GM23248 (cell line): ENCODE measurements at regions not wholly inside any gene's neighbourhood (a gene's known extent, or its start where the extent isn't known, plus 50 kb on each side); places are given as distances from the start of the nearest gene placed in this dataset.

Source experiments
- DNase-seq: peaks from one replicate; pipeline ENCODE4 v3.0.0-alpha.2; 2015
- H2AFZ ChIP-seq: fragments of 200-600 bp; sonication (generic); 2 replicates; pipeline ENCODE4 v1.6.1; 2016; ENCODE audit warnings: antibody characterized with exemption
- H3F3A ChIP-seq: fragments of 200-600 bp; sonication (generic); 2 replicates; pipeline ENCODE4 v1.6.1; 2016; ENCODE audit warnings: mild to moderate bottlenecking, antibody characterized with exemption, mixed run types; ENCODE audit not compliant: insufficient read depth
- H3K27ac ChIP-seq: fragments of 200-600 bp; sonication (generic); 2 replicates; pipeline ENCODE4 v1.5.1; 2016; ENCODE audit warnings: mild to moderate bottlenecking
- H3K27me3 ChIP-seq: fragments of 200-600 bp; sonication (generic); replicated peaks from 2 replicates; pipeline ENCODE4 v1.6.1; 2016; ENCODE audit warnings: mild to moderate bottlenecking; ENCODE audit not compliant: insufficient read depth
- H3K36me3 ChIP-seq: fragments of 200-600 bp; sonication (generic); 2 replicates; pipeline ENCODE4 v1.6.1; 2016; ENCODE audit warnings: low read depth, mild to moderate bottlenecking
- H3K4me1 ChIP-seq: fragments of 200-600 bp; sonication (generic); 2 replicates; pipeline ENCODE4 v1.6.1; 2016; ENCODE audit warnings: mild to moderate bottlenecking; ENCODE audit not compliant: insufficient read depth
- H3K4me2 ChIP-seq: fragments of 200-600 bp; sonication (generic); one replicate; pipeline ENCODE4 v1.6.1; 2016; ENCODE audit warnings: mild to moderate bottlenecking; ENCODE audit not compliant: unreplicated experiment
- H3K4me3 ChIP-seq: fragments of 200-600 bp; sonication (generic); 2 replicates; pipeline ENCODE4 v1.5.1; 2016; ENCODE audit warnings: mild to moderate bottlenecking
- H3K79me2 ChIP-seq: fragments of 200-600 bp; sonication (generic); 2 replicates; pipeline ENCODE4 v1.6.1; 2016; ENCODE audit warnings: mild to moderate bottlenecking; ENCODE audit not compliant: insufficient read depth
- H3K9ac ChIP-seq: fragments of 200-600 bp; sonication (generic); 2 replicates; pipeline ENCODE4 v1.6.1; 2016; ENCODE audit warnings: mild to moderate bottlenecking
- H3K9me2 ChIP-seq: fragments of 200-600 bp; sonication (generic); 2 replicates; pipeline ENCODE4 v1.6.1; 2016; ENCODE audit warnings: mixed run types, mild to moderate bottlenecking, moderate library complexity; ENCODE audit not compliant: insufficient read depth
- H3K9me3 ChIP-seq: fragments of 200-600 bp; sonication (generic); one replicate; pipeline ENCODE4 v1.6.1; 2017; ENCODE audit warnings: low read depth
- H4K20me1 ChIP-seq: fragments of 200-600 bp; sonication (generic); 2 replicates; pipeline ENCODE4 v1.6.0; 2016; ENCODE audit not compliant: insufficient read depth
- EZH2 ChIP-seq: fragments of 200-600 bp; sonication (generic); IDR thresholded peaks from 2 replicates; pipeline ENCODE4 v1.6.1; 2018; ENCODE audit warnings: antibody characterized with exemption, mild to moderate bottlenecking; ENCODE audit not compliant: insufficient read depth, poor library complexity, severe bottlenecking
- EZH2phosphoT487 ChIP-seq: fragments of 200-600 bp; sonication (generic); IDR thresholded peaks from 2 replicates; pipeline ENCODE4 v1.6.1; 2018; ENCODE audit warnings: antibody characterized with exemption, moderate library complexity, mild to moderate bottlenecking, low read depth; ENCODE audit not compliant: insufficient read depth
- WGBS, 2 experiments: methylation state at CpG; one replicate each; pipeline ENCODE4 v1.1.6; 2015 to 2017; ENCODE audit warnings: low lambda C conversion rate in 2 of 2, low coverage in 1 of 2; ENCODE audit errors: missing lambda C conversion rate in 2 of 2; 5-methylcytosine and 5-hydroxymethylcytosine counted together
- in situ Hi-C: fragments of 300-500 bp; cut with MboI; formaldehyde crosslinking; loops from 2 replicates; pipeline ENCODE4 v1.15.0; 2020

DNA sequence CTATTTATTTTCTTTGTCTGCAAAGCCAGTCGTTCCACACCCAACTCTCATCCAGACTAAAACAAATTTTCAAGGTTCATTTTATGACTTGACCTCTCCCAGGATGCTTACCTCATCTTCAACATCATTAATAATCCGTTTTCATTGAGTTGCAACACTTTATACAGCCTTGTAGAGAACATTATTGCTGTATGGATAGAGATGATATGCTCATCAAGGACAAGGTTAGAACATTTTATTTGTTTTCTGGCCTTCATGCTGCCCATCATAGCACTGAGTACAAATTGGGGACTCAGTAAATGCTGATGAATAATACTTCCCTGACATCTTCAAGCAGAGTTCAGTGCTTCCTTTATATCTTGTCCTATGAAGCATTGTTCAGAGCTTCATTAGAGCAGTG is 120.2 kb downstream of the OXSM start:
- no peak for DNase-seq
- Histone ChIP-seq H3K79me2 (no peaks in the 10 kb centered on the region), H4K20me1 (no peaks in the 10 kb centered on the region), H3K9me2 (no peaks in the 10 kb centered on the region), H3K4me3 (no peak overlapping the region), H3K4me1 (no peaks in the 10 kb centered on the region), H3K36me3 (no peaks in the 10 kb centered on the region), H3F3A (no peaks in the 10 kb centered on the region), H3K4me2 (no peak overlapping the region), H2AFZ (no peak overlapping the region), H3K9me3 (no peaks in the 10 kb centered on the region), H3K27me3 (no peaks in the 10 kb centered on the region), H3K9ac (no peak overlapping the region), H3K27ac (no peak overlapping the region)
- in situ Hi-C loops = no loop called here
- WGBS, 2 experiments = 11 to 13% methylated on average over 2 of the region's 2 CpGs
- TF ChIP-seq EZH2 (no peak), EZH2phosphoT487 (no peak)

DNA sequence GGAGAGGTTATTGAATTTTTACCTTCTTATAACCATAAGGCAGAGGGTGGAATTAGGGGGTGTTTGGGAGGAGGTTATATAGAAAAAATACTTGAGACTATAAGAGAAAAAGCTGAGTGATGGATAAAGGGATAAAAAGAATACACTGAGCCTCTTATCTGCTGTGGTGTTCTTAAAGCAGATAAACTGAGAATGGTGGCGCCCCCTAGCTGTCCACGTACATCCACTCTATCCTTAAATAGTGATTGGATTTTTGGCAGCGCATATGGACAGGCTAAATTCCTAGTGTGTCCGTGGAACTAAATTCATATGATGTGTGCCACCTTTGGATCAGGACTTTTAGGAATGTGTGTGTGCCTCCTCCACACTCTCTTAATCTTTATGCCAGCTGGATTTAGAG is 121.1 kb downstream of the OXSM start:
- in situ Hi-C loops = no loop called here

DNA sequence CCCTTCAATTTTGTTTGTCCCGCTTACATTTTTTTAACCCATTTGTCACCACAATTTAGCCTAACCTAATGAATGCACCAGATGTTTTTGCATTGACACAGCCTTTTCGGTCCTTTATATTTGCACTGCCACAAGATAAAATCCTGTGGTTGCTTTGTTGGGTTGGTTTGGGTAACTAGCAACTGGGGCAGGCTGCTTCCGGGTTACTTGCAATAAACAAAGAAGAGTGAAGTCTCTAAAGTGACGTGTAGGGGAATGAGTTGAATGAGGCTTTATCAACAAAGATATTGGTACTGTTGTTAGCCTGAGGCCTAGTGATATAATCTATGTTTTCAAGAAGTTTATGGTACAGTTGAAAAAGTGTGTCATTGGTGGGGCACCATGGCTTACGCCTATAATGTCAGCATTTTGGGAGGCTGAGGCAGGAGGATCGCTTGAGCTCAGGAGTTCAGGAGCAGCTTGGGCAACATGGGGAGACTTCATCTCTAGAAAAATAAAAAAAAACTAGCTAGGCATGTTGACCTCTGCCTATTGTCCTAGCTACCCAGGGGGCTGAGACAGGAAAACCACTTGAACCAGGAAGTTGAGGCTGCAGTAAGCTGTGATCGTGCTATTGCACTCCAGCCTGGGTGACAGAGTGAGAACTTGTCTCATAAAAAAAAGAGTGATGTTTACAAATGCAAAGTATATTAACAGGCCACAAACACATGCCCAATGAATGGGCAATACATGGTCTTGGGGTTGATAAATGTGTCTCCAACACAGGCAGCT is 121.8 kb downstream of the OXSM start:
- no peaks in the 10 kb centered on the region for H3K79me2 ChIP-seq
- H3K9ac ChIP-seq = no peak overlapping the region
- H3K27me3 ChIP-seq = no peaks in the 10 kb centered on the region
- H3K4me2 ChIP-seq = no peak overlapping the region
- DNase-seq = no peak
- no peaks in the 10 kb centered on the region for H3K9me3 ChIP-seq
- H3F3A ChIP-seq = no peaks in the 10 kb centered on the region
- no peak overlapping the region for H2AFZ ChIP-seq
- TF ChIP-seq EZH2 (no peak), EZH2phosphoT487 (no peak)
- 46 to 52% methylated on average over 7 of the region's 7 CpGs for WGBS, 2 experiments
- in situ Hi-C loops = no loop called here
- no peaks in the 10 kb centered on the region for H4K20me1 ChIP-seq
- H3K27ac ChIP-seq = no peak overlapping the region
- no peak overlapping the region for H3K4me3 ChIP-seq
- H3K9me2 ChIP-seq = no peaks in the 10 kb centered on the region
- no peaks in the 10 kb centered on the region for H3K36me3 ChIP-seq
- no peaks in the 10 kb centered on the region for H3K4me1 ChIP-seq

More for the DNA sequence above, 121.1 kb downstream of the OXSM start:
- Histone ChIP-seq H3K36me3 (no peaks in the 10 kb centered on the region), H3K79me2 (no peaks in the 10 kb centered on the region), H3K9ac (no peak overlapping the region), H3K27me3 (no peaks in the 10 kb centered on the region), H3K4me1 (no peaks in the 10 kb centered on the region), H3K27ac (no peak overlapping the region), H4K20me1 (no peaks in the 10 kb centered on the region), H3K9me2 (no peaks in the 10 kb centered on the region), H3K9me3 (no peaks in the 10 kb centered on the region), H3K4me3 (no peak overlapping the region), H2AFZ (no peak overlapping the region), H3K4me2 (no peak overlapping the region), H3F3A (no peaks in the 10 kb centered on the region)
- WGBS, 2 experiments = 36 to 38% methylated on average over 4 of the region's 4 CpGs
- TF ChIP-seq EZH2 (no peak), EZH2phosphoT487 (no peak)
- DNase-seq = peak; percentile 40

DNA sequence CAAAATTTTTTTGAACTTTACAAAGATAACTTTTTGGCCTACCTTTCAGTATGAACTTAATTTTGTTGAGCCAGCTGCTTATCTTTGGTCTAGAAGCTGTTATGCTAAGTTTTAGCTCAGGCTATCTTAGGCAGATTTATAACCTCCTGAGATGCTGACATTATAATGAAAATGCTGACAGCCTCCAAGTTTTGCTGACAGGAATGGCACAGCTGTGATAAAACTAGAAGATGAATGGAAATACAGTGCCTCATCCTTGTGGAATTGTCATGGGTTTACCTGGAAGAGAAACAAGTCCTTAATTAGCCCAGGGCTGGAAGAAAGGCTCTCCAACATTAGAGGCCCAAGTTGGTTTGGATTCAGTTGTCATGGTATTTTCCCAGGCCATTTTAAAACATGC is 123.3 kb downstream of the OXSM start:
- no peak overlapping the region for H3K9ac ChIP-seq
- H3K4me1 ChIP-seq = no peaks in the 10 kb centered on the region
- no peak overlapping the region for H3K27ac ChIP-seq
- no peaks in the 10 kb centered on the region for H3F3A ChIP-seq
- TF ChIP-seq EZH2phosphoT487 = no peak
- TF ChIP-seq EZH2 = no peak
- H2AFZ ChIP-seq = no peak overlapping the region
- no peak overlapping the region for H3K4me2 ChIP-seq
- H3K27me3 ChIP-seq = no peaks in the 10 kb centered on the region
- H3K9me3 ChIP-seq = no peaks in the 10 kb centered on the region
- no peaks in the 10 kb centered on the region for H3K79me2 ChIP-seq
- H3K9me2 ChIP-seq = no peaks in the 10 kb centered on the region
- in situ Hi-C loops = no loop called here
- H3K36me3 ChIP-seq = no peaks in the 10 kb centered on the region
- no peaks in the 10 kb centered on the region for H4K20me1 ChIP-seq
- no peak for DNase-seq
- H3K4me3 ChIP-seq = no peak overlapping the region

- H3K79me2 ChIP-seq = no peaks in the 10 kb centered on the region
- H3K27me3 ChIP-seq = no peaks in the 10 kb centered on the region
- TF ChIP-seq EZH2 (no peak), EZH2phosphoT487 (no peak)
- WGBS, 2 experiments = 2 to 4% methylated on average over 2 of the region's 2 CpGs
- no peaks in the 10 kb centered on the region for H4K20me1 ChIP-seq
- in situ Hi-C loops = no loop called here
- no peak overlapping the region for H2AFZ ChIP-seq
- no peak overlapping the region for H3K27ac ChIP-seq
- H3K9ac ChIP-seq = no peak overlapping the region
- H3K4me2 ChIP-seq = no peak overlapping the region
- DNase-seq = no peak
- H3K9me2 ChIP-seq = no peaks in the 10 kb centered on the region
- no peaks in the 10 kb centered on the region for H3K36me3 ChIP-seq
- no peaks in the 10 kb centered on the region for H3K9me3 ChIP-seq
- no peaks in the 10 kb centered on the region for H3F3A ChIP-seq
- H3K4me1 ChIP-seq = no peaks in the 10 kb centered on the region
- H3K4me3 ChIP-seq = no peak overlapping the region
These were observed 125.8 kb downstream of the OXSM start for GRCh38 chr3:25915673-25916072.
